GM18520 (cell line): ENCODE measurements at regions not wholly inside any gene's neighbourhood (a gene's known extent, or its start where the extent isn't known, plus 50 kb on each side); places are given as distances from the start of the nearest gene placed in this dataset.

Experiments used
- ATAC-seq: cut with Tn5 transposase; IDR thresholded peaks from one replicate; pipeline ENCODE4 v1.9.1; 2021; ENCODE audit not compliant: unreplicated experiment

DNA sequence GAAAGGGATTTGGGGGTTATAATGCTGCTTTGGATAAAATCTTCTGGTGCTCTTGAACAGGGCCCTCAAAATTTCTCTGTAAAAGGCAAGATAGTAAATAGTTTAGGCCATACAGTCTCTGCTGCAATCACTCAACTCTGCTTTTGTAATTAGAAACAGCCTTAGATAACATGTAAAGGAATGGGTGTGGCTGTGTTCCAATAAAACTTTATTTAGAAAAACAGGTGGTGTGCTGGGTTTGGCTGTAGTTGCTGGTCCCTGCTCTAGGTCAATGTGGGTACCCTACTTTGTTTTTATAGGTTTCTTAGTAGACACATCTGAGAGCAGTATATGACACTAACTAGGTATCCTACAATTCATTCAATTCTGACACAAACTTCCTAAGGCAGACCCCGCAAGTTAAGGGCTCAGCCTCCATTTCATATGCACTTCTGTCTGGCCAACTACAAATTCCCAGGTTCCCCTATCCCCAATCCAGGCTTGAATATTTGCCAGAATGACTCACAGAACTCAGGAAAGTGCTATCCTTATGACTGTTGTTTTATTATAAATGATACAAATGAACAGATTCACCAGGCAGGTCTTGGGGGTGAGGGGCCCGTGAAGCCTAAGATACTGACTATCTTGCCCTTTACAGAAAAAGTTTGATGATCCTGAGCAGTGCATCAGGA lies 349.9 kb downstream of the RPS24 start:
- ATAC-seq: no peak

DNA sequence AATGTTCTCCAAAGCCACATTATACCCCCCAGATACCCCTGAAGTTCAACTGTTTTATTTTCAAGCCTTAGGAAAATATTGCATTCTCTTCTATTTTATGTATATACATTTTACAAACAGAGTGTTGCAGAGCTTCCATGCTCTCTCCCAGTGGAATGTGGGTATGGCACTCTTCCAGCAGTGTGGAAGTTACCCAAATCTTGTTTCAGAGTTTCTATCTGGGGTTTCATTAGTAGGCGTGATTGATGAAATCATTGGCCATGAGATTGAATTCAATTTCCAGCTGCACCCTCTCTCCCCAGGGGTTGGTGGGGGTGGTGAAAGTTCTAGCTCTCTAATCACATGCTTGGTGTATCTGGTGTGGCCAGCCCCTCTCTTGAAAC lies 350.4 kb downstream of the RPS24 start:
- no peak for ATAC-seq

- ATAC-seq: no peak
These were observed 351.9 kb downstream of the RPS24 start for GRCh38 chr10:78385599-78385998.

DNA sequence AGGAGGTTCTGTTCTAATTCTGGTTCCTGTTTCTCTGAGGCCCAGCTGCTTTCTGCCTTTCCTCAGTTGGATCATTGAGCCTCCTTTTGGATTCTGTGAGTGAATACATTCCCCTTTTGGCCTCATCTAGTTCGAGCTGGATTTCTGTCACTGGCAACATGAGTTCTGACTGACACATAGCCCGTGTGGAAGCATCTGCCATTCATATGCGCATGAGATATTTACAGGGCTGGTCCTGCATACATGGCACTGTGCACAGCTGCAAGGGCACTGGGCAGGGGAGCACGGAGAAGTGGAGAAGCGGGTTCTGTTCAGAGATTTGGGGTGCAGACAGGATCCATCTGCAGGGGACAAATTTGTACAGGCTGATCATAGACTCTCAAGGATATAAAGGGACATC lies 352.8 kb downstream of the RPS24 start:
- no peak for ATAC-seq

- ATAC-seq: no peak
These were observed 354.8 kb downstream of the RPS24 start for GRCh38 chr10:78388331-78389050.

DNA sequence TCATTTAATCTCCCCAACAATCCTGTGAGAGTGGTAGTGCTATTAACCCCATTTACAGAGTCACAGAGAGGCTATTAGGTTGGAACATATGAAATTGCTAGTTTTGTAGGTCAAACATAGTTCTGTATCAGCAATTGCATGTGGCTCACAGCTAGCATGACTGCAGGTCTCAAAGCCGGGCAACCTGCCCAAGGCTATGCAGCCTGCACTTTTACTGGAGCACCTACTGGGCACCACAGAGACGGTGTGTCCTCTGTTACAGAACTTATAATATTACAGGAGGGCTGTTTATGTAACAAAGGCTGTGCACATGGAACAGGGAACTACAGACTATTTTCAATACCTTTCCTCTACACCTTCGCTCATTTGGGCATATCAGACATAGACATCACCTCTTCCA lies 355.8 kb downstream of the RPS24 start:
- no peak for ATAC-seq

GRCh38 chr10:78390051-78390450 lies 356.4 kb downstream of the RPS24 start:
- no peak for ATAC-seq

- ATAC-seq: no peak
These were observed 357.2 kb downstream of the RPS24 start for GRCh38 chr10:78390817-78391216.

GRCh38 chr10:78391585-78391984 lies 357.9 kb downstream of the RPS24 start:
- ATAC-seq: no peak

- no peak for ATAC-seq
These were observed 358.5 kb downstream of the RPS24 start for GRCh38 chr10:78392197-78392596.

DNA sequence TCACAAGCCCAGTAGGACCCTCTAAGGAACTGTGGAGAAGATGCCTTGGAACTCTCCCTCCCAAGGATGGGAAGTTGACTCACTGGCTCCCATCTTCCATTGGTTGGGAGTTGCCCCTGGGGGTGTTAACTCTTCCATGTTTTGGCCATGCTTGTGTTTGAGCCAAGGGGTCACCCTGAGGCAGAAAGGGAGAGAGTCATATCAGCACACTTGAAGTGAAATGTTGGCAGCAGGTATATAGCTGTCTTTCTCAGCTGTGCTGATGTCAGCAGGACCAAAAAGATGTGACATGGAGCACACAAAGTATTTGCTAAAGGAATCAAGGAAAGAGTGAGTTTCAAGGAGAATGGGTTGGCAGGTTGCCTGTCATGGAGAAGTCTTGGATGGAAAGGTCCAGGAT lies 359.4 kb downstream of the RPS24 start:
- ATAC-seq: no peak

DNA sequence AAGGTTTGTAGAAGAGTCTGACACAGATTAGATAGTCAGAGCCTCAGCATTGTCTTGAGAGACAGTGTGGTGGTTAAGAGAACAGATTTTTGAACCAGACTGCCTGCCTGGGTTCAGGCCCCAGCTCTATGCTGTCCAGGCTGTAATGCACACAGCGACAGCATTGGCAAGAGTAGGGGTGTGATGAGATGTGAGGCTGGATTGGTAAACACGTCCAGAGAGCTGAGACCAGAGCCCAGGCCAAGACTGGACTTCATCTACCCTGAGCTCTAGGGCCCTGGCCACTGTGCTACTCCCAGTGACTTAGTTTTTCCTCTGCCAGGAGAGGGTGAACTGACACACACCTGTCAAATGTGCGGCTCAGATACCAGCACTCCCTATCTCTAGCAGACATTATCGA lies 360.4 kb downstream of the RPS24 start:
- no peak for ATAC-seq

DNA sequence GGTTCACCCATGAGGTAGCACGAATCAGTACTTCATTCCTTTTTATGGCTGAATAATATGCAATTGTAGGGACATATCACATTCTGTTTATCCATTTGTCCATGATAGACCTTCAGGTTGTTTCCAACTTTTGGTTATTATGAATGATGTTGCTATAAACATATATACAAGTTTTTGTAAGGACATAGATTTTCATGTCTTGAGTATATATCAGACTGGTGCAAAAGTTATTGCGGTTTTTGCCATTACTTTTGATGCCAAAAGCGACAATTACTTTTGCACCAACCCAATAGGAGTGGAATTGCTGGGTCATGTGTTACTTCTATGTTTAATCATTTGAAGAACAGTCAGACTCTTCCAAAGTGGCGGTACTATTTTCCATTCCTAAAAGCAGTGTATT lies 361.5 kb downstream of the RPS24 start:
- ATAC-seq: no peak

- no peak for ATAC-seq
These were observed 363.1 kb downstream of the RPS24 start for GRCh38 chr10:78396754-78397153.

DNA sequence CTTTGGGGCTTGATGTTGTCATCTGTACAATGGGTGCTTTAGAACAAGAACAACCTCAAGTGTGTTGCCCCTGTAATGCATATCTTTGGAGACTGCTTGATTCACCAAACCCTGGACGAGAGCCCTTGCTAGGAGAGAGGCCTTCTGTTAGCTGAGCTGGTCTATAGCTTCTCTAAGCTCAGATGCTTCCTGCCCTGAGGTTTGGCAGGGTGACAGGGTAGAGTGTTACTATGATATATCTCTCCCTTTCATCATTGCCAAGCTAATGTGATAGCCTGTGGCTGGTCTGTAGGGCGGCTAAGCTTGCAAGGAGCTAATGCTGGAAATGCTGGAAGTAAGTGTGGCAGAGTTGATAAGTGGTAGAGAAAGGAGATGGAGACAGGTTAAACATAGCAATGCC lies 364.1 kb downstream of the RPS24 start:
- ATAC-seq: no peak

- no peak for ATAC-seq
These were observed 364.7 kb downstream of the RPS24 start for GRCh38 chr10:78398382-78398781.

DNA sequence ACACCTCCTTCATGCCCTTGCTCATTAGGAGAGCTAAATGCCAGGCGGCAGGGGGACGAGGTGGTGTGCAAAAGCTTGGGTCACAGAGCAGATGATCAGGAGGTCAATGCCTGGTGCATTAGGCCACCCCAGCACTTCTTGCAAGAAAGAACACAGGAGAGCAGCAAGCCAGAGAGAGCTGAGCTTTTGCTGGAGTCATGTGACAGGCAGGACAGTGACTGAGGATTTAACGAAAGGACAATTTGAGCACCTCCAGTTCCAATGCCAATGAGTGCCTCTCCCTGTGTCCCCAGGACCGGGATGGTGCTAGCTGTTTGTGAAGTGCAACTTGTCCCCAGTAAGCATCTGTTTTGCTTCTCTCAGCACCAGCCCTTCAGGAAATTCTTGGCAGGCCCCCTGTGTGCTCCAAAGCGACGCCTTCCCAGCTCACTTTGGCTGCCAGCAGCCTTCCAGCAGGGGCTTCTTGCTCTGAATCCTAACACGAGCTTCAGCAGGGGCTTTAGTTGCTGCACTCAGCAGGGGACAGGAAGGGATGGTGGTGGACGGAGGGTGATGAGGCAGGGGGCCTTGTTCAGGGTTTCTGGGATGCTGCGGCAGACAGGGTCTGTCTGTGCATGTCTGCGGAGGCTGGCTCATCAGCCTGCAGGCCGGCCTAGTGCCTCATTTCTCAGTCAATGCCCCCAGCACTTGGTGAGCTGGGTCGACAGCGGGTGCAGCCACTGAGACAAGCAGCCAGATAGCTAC lies 368.1 kb downstream of the RPS24 start:
- no peak for ATAC-seq

DNA sequence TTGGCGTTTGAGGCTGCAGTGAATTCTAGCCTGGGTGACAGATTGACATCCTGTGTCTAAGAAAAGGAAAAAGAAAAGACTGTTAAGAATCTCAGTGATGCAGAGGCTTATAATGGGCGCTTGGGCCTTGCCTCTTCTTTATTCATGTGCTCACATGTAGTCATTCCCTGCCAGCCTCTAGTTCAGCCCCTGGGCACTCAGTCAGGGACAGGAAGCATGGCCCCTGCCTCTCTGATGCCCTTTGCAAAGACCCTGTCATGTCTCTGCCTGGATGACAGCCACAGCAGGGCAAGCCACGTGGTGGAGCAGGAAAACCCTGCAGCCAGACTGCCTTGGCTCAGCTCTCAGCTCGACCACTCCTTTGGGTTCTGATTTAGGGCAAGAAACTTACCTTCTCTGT lies 368.9 kb downstream of the RPS24 start:
- no peak for ATAC-seq

DNA sequence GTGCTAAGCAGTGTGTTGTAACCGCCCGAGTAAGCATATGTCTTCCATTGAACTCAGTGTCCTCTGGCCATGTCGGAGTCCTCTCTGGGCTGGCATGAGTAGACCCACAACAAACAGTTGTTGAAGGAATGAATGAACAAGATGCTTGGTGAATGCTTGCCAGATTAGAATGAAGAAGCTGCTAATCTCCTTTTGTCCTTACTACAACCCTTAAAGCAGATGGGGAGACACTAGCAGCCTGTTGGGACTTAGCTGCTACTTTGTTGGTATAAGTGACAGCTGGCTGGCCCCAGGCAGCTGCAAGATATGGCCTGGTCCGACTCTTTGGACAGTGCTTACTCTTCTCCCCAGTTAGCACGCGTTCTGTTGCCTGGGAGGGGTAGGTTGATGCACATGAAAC lies 370.1 kb downstream of the RPS24 start:
- ATAC-seq: no peak

- no peak for ATAC-seq
These were observed 370.6 kb downstream of the RPS24 start for GRCh38 chr10:78404296-78404695.

- no peak for ATAC-seq
These were observed 371.6 kb downstream of the RPS24 start for GRCh38 chr10:78405231-78405630.

DNA sequence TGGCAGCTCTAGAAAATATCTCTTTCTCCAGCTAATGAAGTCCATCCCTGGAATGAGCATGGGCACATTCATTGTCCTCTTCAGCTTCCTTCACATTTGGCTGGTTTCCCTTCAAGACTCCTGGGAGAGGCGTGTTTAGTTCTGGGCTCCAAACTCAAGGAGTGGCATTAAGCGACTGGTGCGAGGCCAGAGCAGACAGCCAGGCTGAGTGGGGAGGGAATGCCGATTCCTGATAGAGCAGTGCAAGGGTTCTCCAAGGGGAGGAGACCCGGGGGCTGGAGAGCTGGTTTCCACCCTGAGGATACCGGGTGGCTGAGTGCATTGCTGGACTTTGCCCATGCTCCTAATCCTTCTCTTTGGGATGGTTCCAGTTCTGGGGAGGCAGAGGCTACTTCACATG lies 372.1 kb downstream of the RPS24 start:
- no peak for ATAC-seq
